Ovary (tissue), 3 donors: ENCODE measurements at regions not wholly inside any gene's neighbourhood (a gene's known extent, or its start where the extent isn't known, plus 50 kb on each side); places are given as distances from the start of the nearest gene placed in this dataset.

Source experiments
- CTCF ChIP-seq, 3 donors: fragments of 450-650 bp in 2 of 3; fragments of 200-600 bp in 1 of 3; IDR thresholded peaks; one replicate each; pipeline versions ENCODE4 v1.5.1 to v1.8.0; 2016 to 2022; ENCODE audit warnings: antibody characterized with exemption in 3 of 3, mild to moderate bottlenecking in 1 of 3
- EP300 ChIP-seq: sonication (generic); formaldehyde crosslinking; IDR thresholded peaks from one replicate; pipeline ENCODE4 v1.6.1; 2017; ENCODE audit warnings: antibody characterized with exemption
- donor health status: DM: no; HTN: no; CAD: no.

GRCh38 chr4:180525523-180526077, 1717.6 kb upstream of the TENM3 start:
- no peak for TF ChIP-seq CTCF (IDR thresholded peaks at IDR 0.05)
- no peak for TF ChIP-seq EP300
